GM20000 (cell line): ENCODE measurements at regions not wholly inside any gene's neighbourhood (a gene's known extent, or its start where the extent isn't known, plus 50 kb on each side); places are given as distances from the start of the nearest gene placed in this dataset.

Experiments
- DNase-seq: peaks from one replicate; pipeline ENCODE4 v3.0.0; 2012; ENCODE audit warnings: low spot score
- TF ChIP-seq, protein P1 (sequence below): IDR thresholded peaks from 2 replicates; pipeline ENCODE4 v1.5.1; 2012; ENCODE audit warnings: mild to moderate bottlenecking, control low read depth; ENCODE audit errors: extremely low read depth, missing control alignments

DNA sequence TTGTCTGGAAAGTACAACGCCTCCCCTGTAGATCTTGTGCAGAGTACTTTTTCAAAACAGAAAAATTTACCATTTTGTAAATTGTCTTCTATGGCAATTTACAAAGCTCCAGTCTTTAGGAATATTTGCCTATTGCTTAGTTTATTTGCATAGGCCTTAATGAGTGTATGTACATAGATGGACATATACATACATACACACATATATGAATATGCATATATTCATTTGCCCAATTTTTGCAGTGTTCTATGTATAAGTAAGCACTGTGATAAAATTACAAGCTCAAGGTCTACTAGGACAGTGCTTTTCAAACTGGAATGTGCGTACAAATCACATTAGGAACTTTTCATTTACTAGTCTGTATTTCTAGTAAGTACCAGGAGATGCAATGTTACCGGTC lies 301.3 kb upstream of the SMARCA2 start:
- TF ChIP-seq, protein P1, sequence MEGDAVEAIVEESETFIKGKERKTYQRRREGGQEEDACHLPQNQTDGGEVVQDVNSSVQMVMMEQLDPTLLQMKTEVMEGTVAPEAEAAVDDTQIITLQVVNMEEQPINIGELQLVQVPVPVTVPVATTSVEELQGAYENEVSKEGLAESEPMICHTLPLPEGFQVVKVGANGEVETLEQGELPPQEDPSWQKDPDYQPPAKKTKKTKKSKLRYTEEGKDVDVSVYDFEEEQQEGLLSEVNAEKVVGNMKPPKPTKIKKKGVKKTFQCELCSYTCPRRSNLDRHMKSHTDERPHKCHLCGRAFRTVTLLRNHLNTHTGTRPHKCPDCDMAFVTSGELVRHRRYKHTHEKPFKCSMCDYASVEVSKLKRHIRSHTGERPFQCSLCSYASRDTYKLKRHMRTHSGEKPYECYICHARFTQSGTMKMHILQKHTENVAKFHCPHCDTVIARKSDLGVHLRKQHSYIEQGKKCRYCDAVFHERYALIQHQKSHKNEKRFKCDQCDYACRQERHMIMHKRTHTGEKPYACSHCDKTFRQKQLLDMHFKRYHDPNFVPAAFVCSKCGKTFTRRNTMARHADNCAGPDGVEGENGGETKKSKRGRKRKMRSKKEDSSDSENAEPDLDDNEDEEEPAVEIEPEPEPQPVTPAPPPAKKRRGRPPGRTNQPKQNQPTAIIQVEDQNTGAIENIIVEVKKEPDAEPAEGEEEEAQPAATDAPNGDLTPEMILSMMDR = no peak
- no peak for DNase-seq

DNA sequence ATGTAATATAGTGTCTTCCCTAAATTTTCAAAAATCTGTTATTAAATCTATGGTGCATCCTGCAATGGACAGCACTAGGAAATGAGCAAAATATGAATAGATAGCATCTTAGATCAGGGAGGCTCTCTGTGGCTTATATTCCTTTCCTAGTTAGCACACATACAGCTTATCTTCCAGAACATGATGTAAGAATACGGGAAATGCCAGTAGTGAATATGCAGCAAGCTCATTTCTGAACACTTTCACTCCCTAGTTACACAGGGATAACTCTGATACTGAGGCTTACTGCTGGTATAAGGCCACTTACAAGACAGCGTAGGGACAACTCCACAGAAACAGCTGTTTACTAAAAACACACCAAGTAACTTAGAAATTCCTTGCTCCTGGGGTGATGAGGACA lies 297.3 kb upstream of the SMARCA2 start:
- no peak for DNase-seq
- TF ChIP-seq, protein P1 = no peak

DNA sequence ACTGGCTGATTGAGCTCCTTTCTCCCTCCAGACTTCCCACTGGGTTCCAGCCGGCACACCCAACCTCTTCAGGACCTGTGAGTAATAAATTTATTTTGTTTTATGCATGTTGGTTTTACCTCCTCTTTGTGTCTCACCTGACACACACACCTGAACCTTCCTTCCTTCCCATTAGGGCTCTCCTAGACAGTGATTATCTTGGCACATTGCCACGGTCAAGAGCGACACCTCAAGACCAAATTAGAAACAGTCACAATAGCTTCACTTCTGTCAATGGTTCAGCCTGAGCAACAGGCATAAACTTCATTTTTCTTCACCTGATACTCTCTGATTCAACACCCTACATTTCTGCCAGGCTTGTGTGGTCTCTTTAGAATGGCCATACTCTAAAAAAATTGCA lies 296.3 kb upstream of the SMARCA2 start:
- no peak for DNase-seq
- TF ChIP-seq, protein P1 = no peak

DNA sequence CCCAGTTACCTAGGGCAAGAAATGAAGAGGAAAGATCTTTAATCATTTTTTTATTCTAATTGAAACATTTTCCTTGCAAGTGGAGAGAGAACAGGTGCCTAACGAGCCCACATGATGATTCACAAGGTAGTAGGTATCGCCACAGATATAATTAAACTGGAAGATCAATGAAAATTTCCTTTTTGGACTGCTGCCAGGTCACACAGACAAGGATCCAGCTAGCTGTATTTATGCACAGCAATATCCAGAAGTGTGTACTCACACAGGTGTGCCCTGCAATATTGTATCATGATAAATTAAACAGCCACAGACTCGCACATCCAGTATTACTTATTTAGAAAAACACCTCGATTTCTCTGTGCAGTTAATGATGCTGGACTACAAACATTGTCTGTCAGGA lies 294.0 kb upstream of the SMARCA2 start:
- DNase-seq = no peak

DNA sequence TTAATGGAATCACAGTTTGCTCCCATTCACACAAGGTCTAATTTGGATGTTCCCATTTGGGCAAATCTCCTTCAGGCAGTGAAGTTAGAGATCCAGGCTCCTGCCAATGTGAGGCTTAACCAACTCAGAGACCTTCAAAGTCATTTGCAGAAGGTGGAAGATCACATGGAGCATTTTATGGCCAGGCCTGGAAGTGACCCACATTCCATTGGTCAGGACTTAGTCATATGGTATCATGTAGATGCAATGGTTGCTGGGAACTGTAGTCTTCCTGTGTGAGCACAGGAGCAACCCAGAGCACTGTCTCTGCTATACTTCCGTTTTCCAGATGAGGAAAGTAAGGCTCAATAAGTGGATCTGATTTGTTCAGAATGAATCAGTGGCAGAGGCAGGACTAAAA lies 292.7 kb upstream of the SMARCA2 start:
- TF ChIP-seq, protein P1 = no peak
- no peak for DNase-seq

More for the DNA sequence above, 294.0 kb upstream of the SMARCA2 start:
- TF ChIP-seq, protein P1 = no peak

DNA sequence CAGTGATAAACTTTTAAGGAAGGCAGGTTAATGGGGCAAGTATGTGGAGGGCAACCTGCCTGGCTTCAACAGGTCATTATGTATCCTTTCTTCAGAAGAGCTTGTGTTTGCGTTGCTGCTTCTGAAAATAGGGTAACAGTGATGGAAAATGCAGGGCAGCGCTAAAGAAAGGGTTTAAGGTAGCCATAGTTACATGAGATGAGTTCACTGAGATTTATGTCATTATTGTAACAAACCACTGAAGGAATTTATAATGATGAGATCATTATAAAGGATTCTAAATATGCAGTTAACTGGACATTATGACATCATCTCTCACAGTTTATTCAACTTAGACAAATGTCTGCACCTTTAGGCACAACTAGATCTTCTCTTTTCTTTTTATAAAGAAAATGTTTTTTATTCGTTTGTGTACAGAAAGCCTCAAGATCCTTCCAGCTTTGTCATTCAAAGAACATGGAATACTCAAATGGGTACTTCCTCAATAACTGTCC lies 291.6 kb upstream of the SMARCA2 start:
- TF ChIP-seq, protein P1 = no peak

DNA sequence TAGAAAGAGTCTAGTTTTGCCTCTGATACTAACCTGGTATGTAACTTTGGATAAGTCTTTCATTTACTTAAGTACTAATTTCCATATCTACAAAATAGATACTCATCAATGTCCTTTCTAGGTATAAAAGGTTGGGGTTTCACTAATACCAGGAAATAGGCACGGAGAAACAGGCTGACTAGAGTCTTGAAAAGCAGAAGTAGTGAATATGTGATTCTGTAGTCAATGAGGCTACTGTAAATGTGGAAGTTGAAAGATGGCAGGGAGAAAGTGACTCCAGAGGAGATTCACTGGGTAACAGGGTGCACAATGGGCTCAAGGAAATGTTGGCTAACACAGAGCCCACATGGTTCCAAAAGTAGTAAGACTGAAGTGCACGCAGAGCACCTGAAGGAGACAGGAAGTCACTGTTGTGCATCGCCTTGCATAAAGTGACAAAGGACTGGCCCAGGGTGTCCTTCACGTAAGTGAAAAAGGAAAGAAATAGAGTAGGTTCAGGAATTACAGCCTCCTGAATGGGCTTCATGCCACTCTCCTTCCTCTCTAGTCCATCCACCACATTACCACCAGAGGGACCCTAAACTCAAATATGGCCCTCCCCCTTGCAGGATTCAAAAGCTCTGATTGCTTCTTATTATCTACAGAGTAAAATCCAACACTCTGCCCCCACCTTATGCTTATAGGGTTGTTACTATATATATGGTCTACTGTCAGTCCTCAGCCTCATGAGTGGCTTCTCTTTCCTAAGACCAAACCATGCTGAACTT lies 288.0 kb upstream of the SMARCA2 start:
- peak; percentile 9 for DNase-seq
- TF ChIP-seq, protein P1 = no peak

More for the DNA sequence above, 291.6 kb upstream of the SMARCA2 start:
- DNase-seq = no peak
